HUDEP-2 (cell line): ENCODE measurements at regions not wholly inside any gene's neighbourhood (a gene's known extent, or its start where the extent isn't known, plus 50 kb on each side); places are given as distances from the start of the nearest gene placed in this dataset.
A peak's percentile ranks its signal among the peaks of the same experiment; 100 is the strongest.
"Not testable (repeated sequence)": the region's sequence is repeated elsewhere in the genome, so short reads cannot be mapped to it uniquely, and the experiment has no call there.

Experiments
- DNase-seq, 76 experiments: peaks; one replicate each; lab custom pipeline; 2025; ENCODE audit not compliant: unreplicated experiment in 76 of 76; lab: John Stamatoyannopoulos, UW

DNA sequence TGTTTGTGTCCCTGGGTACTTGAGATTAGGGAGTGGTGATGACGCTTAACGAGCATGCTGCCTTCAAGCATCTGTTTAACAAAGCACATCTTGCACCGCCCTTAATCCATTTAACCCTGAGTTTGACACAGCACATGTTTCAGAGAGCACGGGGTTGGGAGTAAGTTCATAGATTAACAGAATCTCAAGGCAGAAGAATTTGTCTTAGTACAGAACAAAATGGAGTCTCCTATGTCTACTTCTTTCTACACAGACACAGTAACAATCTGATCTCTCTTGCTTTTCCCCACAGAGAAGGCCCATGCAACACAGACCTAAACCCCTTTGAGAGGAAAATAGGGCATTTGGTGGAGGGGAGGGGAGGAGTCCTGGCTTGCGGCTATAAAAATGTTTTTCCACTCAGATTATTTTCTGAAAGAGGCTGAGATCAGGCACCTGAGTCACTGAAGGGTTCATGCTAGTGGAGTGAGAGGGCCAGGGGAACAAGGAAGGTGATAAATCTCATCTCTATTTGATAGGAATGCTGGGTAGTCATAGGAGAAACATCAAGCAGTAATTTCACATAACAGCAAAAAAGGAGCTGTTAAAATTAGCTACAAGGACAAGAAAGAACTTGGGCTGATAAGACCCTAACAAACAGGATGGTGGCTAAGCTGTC, 136.9 kb downstream of the OR2B2 start:
- peak in 3 of 76 experiments; percentile 26 to 42 (median 30) for DNase-seq

DNA sequence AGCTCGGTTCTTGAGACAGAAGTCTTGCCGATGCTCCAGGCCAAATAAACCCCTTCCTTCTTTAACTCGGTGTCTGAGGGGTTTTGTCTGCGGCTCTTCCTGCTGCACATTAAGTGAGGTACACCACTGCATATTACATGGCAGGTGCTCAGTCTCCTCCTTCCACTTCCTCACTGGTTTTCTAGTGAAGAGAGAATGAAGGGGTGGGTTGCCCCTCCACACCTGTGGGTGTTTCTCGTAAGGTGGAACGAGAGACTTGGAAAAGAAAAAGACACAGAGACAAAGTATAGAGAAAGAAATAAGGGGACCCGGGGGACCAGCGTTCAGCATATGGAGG, 138.0 kb downstream of the OR2B2 start:
- DNase-seq: not testable (repeated sequence)

DNA sequence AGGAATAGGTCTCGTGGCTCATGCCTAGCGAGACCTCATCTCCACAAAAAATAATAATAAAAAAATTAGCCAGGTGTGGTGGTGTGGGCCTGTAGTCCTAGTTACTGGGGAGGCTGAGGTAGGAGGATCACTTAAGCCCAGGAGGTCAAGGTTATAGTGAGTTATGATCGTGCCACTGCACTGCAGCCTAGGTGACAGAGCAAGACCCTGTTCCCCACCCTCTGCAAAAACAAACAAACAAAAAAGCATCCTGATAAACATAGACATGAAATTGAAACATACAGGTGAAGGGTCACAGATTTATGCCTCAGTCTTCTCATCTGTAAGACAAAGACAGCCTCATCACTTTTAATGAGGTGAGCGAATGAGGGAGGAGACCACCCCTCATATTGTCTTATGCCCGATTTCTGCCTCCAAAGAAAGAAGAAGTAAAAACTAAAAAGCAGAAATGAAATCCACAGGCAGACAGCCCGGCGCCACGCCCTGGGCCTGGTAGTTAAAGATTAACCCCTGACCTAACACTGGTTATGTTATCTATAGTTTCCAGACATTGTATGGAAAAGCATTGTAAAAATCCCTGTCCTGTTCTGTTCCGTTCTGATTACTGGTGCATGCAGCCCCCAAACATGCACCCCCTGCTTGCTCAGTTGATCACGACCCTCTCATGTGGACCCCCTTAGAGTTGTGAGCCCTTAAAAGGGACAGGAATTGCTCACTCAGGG, 138.5 kb downstream of the OR2B2 start:
- peak in 66 of 76 experiments; percentile 24 to 93 (median 77) for DNase-seq

DNA sequence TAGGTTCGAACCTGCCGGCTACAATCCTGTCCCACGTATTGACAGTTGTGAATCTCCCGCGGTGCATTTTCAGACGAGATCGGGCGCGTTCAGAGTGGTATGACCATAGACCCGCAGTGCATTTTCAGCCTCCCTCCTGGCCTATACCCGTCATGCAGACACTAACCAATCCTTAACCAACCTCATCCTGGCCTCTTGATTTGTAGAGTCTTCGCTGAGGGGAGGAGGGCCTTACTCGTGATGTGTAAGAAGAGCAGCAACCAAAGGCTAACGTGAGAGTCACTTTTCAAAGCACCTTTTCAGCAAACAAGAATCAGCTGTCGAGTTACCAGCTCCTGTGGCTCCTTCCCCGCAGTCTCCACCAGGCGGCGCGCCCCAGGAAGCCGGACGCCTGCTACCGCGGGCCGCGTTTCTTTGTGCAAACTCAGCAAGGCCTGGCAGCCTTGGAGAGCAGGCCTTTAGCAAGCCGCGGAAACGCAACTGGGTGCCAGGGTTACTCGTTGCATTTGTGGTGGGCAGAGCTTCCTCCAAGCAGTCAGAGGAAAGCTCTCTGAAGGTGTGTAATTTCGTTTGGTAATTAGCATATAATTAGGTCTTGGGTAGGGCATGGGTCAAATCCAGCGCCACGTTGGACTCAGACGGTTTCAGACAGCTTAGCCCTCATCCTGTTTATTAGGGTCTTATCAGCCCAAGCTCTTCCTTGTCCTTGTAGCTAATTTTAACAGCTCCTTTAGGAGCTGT, 139.8 kb downstream of the OR2B2 start:
- peak in 70 of 76 experiments; percentile 42 to 94 (median 87) for DNase-seq

- DNase-seq: no peak
Measured at GRCh38 chr6:27771235-27771634, 141.0 kb downstream of the OR2B2 start.

DNA sequence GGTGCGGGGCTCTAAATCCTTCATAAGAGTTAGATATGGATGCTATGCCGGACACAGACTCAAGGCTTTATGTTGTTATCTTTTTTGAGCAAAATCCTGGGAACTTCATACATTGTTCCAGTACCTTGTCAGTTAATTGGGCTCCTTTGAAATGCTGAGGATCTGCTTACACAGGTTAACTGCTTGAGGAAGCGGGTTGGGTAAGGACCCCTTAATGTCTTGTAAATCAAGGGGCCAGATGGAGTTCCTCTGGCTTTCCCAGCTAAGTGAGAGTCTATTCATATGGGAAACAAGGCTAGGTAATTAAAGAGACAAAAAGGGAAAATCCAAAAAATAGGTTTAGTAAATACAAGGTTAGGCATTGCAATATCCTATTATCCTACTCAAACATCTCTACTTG, 141.5 kb downstream of the OR2B2 start:
- DNase-seq: no peak

GRCh38 chr6:27768556-27768955, 143.6 kb downstream of the OR2B2 start:
- no peak for DNase-seq

- DNase-seq: no peak
Measured at GRCh38 chr6:27767851-27768250, 144.3 kb downstream of the OR2B2 start.

DNA sequence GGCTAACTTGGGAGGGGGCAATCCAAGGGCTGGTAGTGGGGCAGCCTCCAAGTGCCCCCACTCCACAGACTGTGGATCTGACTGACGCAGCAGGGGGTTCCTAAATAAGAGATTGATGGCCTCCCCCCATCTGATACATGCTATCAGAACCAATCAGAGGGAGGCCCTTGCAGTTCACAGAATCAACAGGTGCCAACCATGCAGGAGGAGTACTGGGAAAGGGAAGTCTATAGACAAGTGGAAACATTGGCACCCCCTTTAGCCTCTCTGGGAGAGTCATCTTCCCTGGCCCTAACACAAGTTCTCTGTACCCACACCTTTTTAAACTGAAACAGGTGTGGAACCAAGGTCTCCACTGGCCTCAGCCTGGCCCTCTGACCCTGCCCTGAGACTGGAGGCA, 145.8 kb downstream of the OR2B2 start:
- no peak for DNase-seq

DNA sequence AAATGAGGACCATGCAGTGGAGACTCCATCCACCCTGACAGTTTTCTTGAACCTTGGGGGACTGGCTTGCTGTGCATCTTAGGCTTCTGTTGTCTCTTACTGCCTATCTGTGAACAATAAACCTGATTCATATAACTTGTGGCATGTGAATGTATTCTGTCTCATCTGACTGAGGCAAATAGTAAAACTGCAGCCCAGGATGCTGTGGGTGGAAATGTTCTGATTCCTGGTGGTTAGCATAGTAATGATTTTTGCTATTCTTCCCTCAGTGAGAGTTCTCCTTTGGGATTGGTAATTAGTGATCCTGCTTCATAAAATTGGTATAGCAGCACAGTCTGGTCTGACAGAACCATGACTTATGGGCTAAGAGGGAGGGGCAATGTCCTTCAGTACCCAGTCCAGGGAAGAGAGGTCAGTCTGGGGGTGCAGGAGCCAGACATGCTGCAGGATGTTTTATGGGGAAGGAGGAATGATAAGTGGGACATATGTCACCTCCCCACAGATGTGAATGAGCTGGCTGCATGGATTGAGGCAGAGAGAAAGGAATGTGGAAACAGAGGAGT, 147.1 kb downstream of the OR2B2 start:
- no peak for DNase-seq

GRCh38 chr6:27761391-27761790, 150.8 kb downstream of the OR2B2 start:
- DNase-seq: peak in 14 of 76 experiments; percentile 8 to 45 (median 26)

DNA sequence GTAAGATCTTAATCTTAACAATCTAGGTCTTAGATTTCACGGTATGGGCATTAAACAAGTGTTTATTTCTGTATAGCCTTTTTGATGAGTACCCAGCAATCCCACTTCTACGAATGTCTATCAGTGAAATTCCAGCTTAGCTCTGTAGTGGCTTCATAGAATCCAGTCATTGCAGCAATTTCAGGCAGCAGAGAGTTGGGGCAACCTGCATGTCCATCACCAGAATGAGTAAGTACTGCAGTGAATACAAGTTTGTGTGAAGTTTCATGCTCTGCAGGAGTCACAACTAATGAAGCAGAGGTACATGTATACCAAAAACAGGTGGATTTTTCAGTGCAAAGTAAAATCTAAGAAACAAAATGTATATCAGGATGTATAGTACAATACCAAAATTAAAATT, 151.7 kb downstream of the OR2B2 start:
- DNase-seq: no peak

GRCh38 chr6:27759930-27760329, 152.3 kb downstream of the OR2B2 start:
- peak in 1 of 76 experiments; percentile 14 for DNase-seq

DNA sequence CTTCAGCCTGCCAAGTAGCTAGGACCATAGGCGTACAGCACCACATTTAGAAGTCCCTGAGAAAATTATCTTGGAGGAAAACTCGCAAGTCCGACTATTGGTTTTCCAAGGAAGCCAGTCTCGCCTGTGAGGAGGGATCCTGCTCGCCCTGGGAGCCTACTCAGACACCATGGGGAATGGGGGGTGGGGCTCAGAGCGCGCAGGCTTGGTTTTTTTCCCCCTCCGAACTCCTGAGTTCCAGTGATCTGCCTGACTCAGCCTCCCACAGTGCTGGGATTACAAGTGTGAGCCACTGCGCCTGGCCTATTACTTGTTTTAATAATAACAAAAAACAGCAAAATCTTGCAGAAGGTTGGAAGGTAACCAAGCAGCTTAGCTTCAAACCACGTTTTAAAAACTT, 153.7 kb downstream of the OR2B2 start:
- DNase-seq: no peak

GRCh38 chr6:27757307-27757706, 154.9 kb downstream of the OR2B2 start:
- DNase-seq: peak in 45 of 76 experiments; percentile 8 to 67 (median 50)

- DNase-seq: no peak
Measured at GRCh38 chr6:27755768-27756167, 156.4 kb downstream of the OR2B2 start.

GRCh38 chr6:27754408-27754782, 157.8 kb downstream of the OR2B2 start:
- no peak for DNase-seq

DNA sequence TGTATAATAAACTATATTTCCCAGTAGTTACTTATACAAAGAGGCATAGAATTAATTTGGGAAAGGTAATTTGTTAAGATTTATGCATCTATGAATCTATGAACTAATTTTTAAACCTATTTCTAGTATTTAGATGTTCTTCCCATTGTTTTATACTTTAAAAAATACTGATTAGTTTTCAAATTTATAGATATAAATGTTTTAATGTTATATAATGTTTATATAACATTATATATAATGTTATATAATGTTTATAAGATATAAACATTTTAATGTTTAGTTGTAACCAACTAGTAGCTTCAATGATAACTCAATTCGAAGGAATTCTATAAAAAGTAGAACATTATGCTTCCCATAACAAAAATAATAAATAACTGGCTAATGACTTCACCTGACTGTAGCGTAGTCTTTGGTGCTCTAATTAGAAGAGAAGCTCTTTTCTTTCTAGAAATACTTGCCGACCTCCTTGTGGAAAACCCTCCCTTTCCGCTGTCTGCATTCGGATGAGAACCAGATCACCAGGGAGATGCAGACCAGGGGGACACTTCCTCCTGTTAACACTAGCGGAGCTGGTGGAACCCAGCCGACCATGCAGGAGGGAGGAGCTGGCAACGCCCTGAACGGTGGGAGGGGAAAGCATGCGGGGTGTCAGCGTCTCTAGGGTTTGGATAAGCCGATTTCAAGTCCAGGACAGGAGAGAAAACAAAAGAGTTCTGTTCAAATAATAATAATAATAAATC, 158.4 kb downstream of the OR2B2 start:
- peak in 72 of 76 experiments; percentile 46 to 98 (median 95) for DNase-seq

DNA sequence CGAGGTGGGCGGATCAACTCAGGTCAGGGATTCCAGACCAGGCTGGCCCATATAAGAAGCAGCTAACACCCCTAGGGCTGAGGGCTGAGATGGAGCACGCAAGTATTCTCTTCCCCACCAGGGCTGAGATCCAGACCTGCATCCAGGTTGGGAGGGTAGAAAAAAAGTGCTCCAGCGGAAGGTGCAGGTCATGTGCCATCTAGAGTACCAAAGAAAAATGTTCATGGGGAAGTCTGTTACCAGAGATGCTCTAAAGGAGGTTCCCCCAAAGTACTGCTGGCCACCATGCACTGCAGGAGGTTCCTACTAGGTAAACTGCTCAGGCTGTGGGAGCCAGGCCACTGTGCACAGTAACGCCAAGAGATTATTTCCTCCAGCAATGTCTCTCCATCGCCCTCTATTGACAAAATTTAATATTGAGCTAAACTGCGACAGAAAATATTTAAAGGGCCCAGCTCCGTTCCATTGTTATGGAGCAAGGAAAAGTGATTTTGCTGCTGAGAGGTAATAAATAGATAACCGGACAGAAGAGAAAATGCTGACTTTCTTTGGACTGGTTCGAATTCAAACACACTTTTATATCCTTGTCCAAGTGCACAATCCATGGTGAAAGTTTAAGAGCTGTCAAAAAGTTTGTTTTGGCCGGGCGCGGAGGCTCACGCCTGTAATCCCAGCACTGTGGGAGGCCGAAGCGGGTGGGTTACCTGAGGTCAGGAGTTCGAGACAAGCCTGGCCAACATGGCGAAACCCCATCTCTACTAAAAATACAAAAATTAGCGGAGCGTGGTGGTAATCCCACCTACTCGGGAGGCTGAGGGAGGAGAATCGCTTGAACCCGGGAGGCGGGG, 159.9 kb downstream of the OR2B2 start:
- DNase-seq: peak in 62 of 76 experiments; percentile 18 to 93 (median 62)

GRCh38 chr6:27748661-27749060, 163.5 kb downstream of the OR2B2 start:
- no peak for DNase-seq
